CD4-positive, CD25-positive, alpha-beta regulatory T cell (primary cell): ENCODE measurements at regions not wholly inside any gene's neighbourhood (a gene's known extent, or its start where the extent isn't known, plus 50 kb on each side); places are given as distances from the start of the nearest gene placed in this dataset.
A peak's percentile ranks its signal among the peaks of the same experiment; 100 is the strongest.

ENCODE experiments used
- ATAC-seq, 2 donors: fragments of 150-1000 bp; cut with Tn5 transposase; one replicate each; pipeline ENCODE4 v1.10.0; 2021; ENCODE audit warnings: low read depth in 2 of 2, moderate number of reproducible peaks in 2 of 2, moderate library complexity in 1 of 2
- DNase-seq, 3 donors: peaks; one replicate each; pipeline versions ENCODE4 v3.0.0 to v3.0.0-alpha.2; 2012 to 2022; ENCODE audit warnings: mixed read lengths in 1 of 3
- H3K27ac ChIP-seq: one replicate; pipeline ENCODE4 v1.7.0; 2013; ENCODE audit warnings: mild to moderate bottlenecking, low read length; ENCODE audit not compliant: insufficient read depth, poor library complexity, severe bottlenecking
- H3K27me3 ChIP-seq: one replicate; pipeline ENCODE4 v1.7.0; 2013; ENCODE audit warnings: low read length; ENCODE audit not compliant: control insufficient read depth, insufficient read depth
- H3K36me3 ChIP-seq: one replicate; pipeline ENCODE4 v1.7.0; 2013; ENCODE audit warnings: mild to moderate bottlenecking, low read length, moderate library complexity; ENCODE audit not compliant: control insufficient read depth, insufficient read depth
- H3K4me1 ChIP-seq: 2 replicates; pipeline ENCODE4 v1.7.0; 2013; ENCODE audit warnings: mild to moderate bottlenecking, low read length; ENCODE audit not compliant: insufficient read depth, control insufficient read depth, poor library complexity, severe bottlenecking
- H3K4me3 ChIP-seq: one replicate; pipeline ENCODE4 v1.7.0; 2013; ENCODE audit warnings: low read depth, mild to moderate bottlenecking, low read length, moderate library complexity
- H3K9me3 ChIP-seq, 2 experiments: 1 replicate in 1 of 2; 2 replicates in 1 of 2; pipeline ENCODE4 v1.7.0; 2013; ENCODE audit warnings: low read length in 2 of 2, mild to moderate bottlenecking in 1 of 2, moderate library complexity in 1 of 2; ENCODE audit not compliant: control insufficient read depth in 2 of 2
- H3K27ac Mint-ChIP-seq, 3 donors: one replicate each; pipeline ENCODE4 v1.8.0; 2020 to 2022; ENCODE audit warnings: mild to moderate bottlenecking in 3 of 3, mixed read lengths in 3 of 3, moderate library complexity in 2 of 3
- H3K27me3 Mint-ChIP-seq: one replicate; pipeline ENCODE4 v1.8.0; 2022; ENCODE audit warnings: mild to moderate bottlenecking, mixed read lengths
- H3K36me3 Mint-ChIP-seq: one replicate; pipeline ENCODE4 v1.8.0; 2020; ENCODE audit warnings: mixed read lengths
- H3K4me1 Mint-ChIP-seq, 4 donors: one replicate each; pipeline ENCODE4 v1.8.0; 2020 to 2022; ENCODE audit warnings: mixed read lengths in 4 of 4, mild to moderate bottlenecking in 1 of 4
- H3K4me3 Mint-ChIP-seq, 4 donors: one replicate each; pipeline ENCODE4 v1.8.0; 2020 to 2022; ENCODE audit warnings: mild to moderate bottlenecking in 4 of 4, mixed read lengths in 4 of 4, moderate library complexity in 3 of 4
- H3K9me3 Mint-ChIP-seq, 7 donors: one replicate each; pipeline ENCODE4 v1.8.0; 2020 to 2022; ENCODE audit warnings: mixed read lengths in 7 of 7, mild to moderate bottlenecking in 3 of 7, moderate library complexity in 2 of 7

- no peaks in the 10 kb centered on the region for H3K9me3 Mint-ChIP-seq
- H3K4me1 Mint-ChIP-seq = peaks cover 27 to 43% (median 38%) of the 10 kb centered on the region in 4 donors
- H3K36me3 Mint-ChIP-seq = no peaks in the 10 kb centered on the region
- no peak overlapping the region for H3K27ac ChIP-seq
- H3K27me3 ChIP-seq = no peaks in the 10 kb centered on the region
- H3K27ac Mint-ChIP-seq = peak overlapping the region in 1 of 3 donors; percentile 60
- DNase-seq = no peak
- no peak for ATAC-seq
- no peak overlapping the region for H3K4me3 Mint-ChIP-seq
- H3K27me3 Mint-ChIP-seq = peaks cover 9% of the 10 kb centered on the region
- H3K36me3 ChIP-seq = no peaks in the 10 kb centered on the region
- H3K9me3 ChIP-seq = no peaks in the 10 kb centered on the region
- H3K4me3 ChIP-seq = no peak overlapping the region
- H3K4me1 ChIP-seq = peaks cover 25% of the 10 kb centered on the region
These were observed 50.1 kb upstream of the BCL6 start for GRCh38 chr3:187795207-187795960.

DNA sequence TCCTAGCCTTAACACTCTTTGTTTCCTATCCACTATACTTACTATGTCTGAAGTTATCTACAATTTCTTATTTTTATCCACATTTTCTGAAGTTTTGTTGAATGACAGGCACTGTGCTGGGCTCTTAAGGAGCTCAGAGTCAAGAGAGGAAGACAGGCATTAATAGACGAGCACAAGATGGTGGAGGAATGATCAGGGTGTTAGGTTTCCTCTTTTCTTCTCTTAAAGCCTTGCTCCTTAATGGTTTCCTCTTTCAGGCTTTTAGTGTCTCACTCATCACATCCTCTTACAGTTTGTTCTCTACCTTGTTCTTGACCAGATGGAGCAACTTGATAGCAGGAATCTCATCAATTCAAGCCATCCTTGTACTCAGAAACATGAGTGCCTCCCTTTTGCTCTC, 52.9 kb upstream of the BCL6 start:
- Mint-ChIP-seq H3K4me3 (peak overlapping the region; percentile 55 to 76 (median 60)), H3K9me3 (no peaks in the 10 kb centered on the region), H3K36me3 (no peaks in the 10 kb centered on the region), H3K27ac (peak overlapping the region; percentile 44 to 97 (median 55)), H3K27me3 (peaks cover 4% of the 10 kb centered on the region), H3K4me1 (peaks cover 34 to 58% (median 53%) of the 10 kb centered on the region in 4 donors)
- Histone ChIP-seq H3K9me3 (no peaks in the 10 kb centered on the region), H3K36me3 (no peaks in the 10 kb centered on the region), H3K4me1 (peaks cover 36% of the 10 kb centered on the region), H3K27ac (peak overlapping the region; percentile 9), H3K4me3 (peak overlapping the region; percentile 71), H3K27me3 (no peaks in the 10 kb centered on the region)
- peak in 1 of 3 donors; percentile 60 for DNase-seq
- ATAC-seq = no peak

- peak overlapping the region; percentile 42 for H3K27ac ChIP-seq
- DNase-seq = peak in 2 of 3 donors; percentile 42 to 89
These were observed 53.6 kb upstream of the BCL6 start for GRCh38 chr3:187798531-187799530.

DNA sequence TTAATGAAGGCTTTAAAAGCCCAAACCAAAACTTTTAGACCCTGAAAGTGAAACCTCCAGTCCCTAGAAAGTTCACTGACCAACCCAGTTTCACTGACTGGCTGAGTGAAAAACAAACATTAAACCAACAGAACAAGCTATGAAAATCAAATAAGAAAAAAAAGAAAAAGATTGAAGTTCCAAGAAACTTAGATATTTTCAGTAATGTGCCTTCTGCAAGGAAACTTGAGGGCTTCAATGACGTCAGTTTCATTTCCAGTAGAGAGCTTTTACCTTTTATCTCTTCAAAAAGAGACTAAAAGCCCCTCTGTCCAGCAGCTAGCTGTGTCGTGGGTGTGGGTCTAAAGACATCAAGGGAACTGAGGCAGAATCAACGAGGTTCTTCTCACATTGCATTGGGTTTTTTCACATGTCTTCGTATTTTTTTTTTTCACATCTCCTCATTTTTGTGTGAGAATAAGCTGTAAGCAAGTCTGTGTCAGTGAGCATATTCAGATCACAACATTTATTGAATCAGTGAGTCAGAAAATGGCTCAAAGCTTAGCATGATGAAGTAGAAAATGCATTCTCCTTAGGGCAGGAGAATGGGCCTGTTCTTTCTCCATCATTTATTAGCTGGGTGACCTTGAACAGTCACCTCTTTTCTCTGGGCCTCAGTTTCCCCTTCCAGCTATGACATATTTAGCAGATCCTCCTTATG, 54.8 kb upstream of the BCL6 start:
- H3K27ac Mint-ChIP-seq = peak overlapping the region; percentile 55 to 97 (median 87)
- H3K27me3 ChIP-seq = no peaks in the 10 kb centered on the region
- no peaks in the 10 kb centered on the region for H3K36me3 ChIP-seq
- peak overlapping the region; percentile 59 for H3K4me3 ChIP-seq
- ATAC-seq (peak; percentile 54 to 62), DNase-seq (peak in 2 of 3 donors; percentile 8 to 87)
- peaks cover 40 to 62% (median 57%) of the 10 kb centered on the region in 4 donors for H3K4me1 Mint-ChIP-seq
- H3K4me3 Mint-ChIP-seq = peak overlapping the region; percentile 40 to 55 (median 44)
- peaks cover 36% of the 10 kb centered on the region for H3K4me1 ChIP-seq
- H3K27ac ChIP-seq = peak overlapping the region; percentile 50
- no peaks in the 10 kb centered on the region for H3K9me3 Mint-ChIP-seq
- H3K27me3 Mint-ChIP-seq = no peaks in the 10 kb centered on the region
- no peaks in the 10 kb centered on the region for H3K36me3 Mint-ChIP-seq
- no peaks in the 10 kb centered on the region for H3K9me3 ChIP-seq

More at GRCh38 chr3:187798531-187799530, 53.6 kb upstream of the BCL6 start:
- H3K4me1 ChIP-seq = peaks cover 36% of the 10 kb centered on the region
- Mint-ChIP-seq H3K4me3 (peak overlapping the region; percentile 55 to 76 (median 60)), H3K27ac (peak overlapping the region; percentile 44 to 97 (median 55)), H3K27me3 (peaks cover 4% of the 10 kb centered on the region), H3K36me3 (no peaks in the 10 kb centered on the region), H3K9me3 (no peaks in the 10 kb centered on the region), H3K4me1 (peaks cover 36 to 63% (median 57%) of the 10 kb centered on the region in 4 donors)
- peak overlapping the region; percentile 71 for H3K4me3 ChIP-seq
- no peaks in the 10 kb centered on the region for H3K9me3 ChIP-seq
- H3K27me3 ChIP-seq = no peaks in the 10 kb centered on the region
- no peaks in the 10 kb centered on the region for H3K36me3 ChIP-seq
- peak; percentile 41 to 43 for ATAC-seq

- H3K27me3 ChIP-seq = no peaks in the 10 kb centered on the region
- Mint-ChIP-seq H3K4me3 (peak overlapping the region in 1 of 4 donors; percentile 27), H3K9me3 (no peaks in the 10 kb centered on the region), H3K27me3 (no peaks in the 10 kb centered on the region), H3K27ac (peak overlapping the region in 2 of 3 donors; percentile 59 to 66), H3K4me1 (peaks cover 44 to 62% (median 56%) of the 10 kb centered on the region in 4 donors), H3K36me3 (no peaks in the 10 kb centered on the region)
- no peaks in the 10 kb centered on the region for H3K36me3 ChIP-seq
- ATAC-seq = no peak
- H3K9me3 ChIP-seq = no peaks in the 10 kb centered on the region
- DNase-seq = no peak
- peaks cover 36% of the 10 kb centered on the region for H3K4me1 ChIP-seq
- no peak overlapping the region for H3K4me3 ChIP-seq
- no peak overlapping the region for H3K27ac ChIP-seq
These were observed 55.9 kb upstream of the BCL6 start for GRCh38 chr3:187801152-187801551.

DNA sequence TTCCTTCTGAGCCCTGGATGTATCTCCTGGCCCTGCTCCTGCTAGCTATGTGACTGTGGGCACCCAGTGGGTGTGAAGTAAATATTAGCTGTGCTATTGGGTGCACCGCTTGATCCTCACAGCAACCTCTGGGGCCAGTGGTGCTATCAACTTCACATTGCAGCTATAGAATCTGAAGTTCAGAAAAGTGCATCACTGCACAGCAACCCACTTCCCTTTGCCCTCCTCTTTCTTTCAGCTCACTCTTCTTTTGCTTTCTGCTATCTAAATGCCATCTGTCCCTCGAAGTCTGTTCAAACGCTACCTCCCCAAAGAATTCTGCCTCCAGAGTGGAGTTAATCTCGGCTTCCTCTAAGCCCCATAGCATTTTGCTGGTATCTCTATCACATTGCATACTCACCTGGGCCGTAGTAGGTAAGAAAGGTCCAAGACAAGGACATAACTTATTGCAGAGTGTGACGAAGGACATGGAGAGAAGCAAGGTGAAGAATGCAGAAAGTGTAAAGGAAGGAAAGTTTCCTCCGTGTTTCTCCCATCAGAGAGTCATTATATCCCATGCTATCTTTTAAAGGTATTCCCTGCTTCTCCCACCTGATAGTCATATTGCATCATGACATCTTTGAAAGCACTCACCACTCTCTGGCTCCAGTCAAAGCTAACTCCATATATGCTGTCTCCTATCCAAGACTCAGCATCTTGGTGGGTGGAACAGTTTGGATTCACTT, 57.1 kb upstream of the BCL6 start:
- Histone ChIP-seq H3K4me3 (peak overlapping the region; percentile 88), H3K9me3 (no peaks in the 10 kb centered on the region), H3K4me1 (peaks cover 36% of the 10 kb centered on the region), H3K36me3 (no peaks in the 10 kb centered on the region), H3K27me3 (no peaks in the 10 kb centered on the region), H3K27ac (no peak overlapping the region)
- no peaks in the 10 kb centered on the region for H3K9me3 Mint-ChIP-seq
- peak overlapping the region; percentile 72 to 95 (median 92) for H3K27ac Mint-ChIP-seq
- DNase-seq (peak in 1 of 3 donors; percentile 54), ATAC-seq (no peak)
- H3K4me1 Mint-ChIP-seq = peaks cover 44 to 61% (median 54%) of the 10 kb centered on the region in 4 donors
- peak overlapping the region; percentile 61 to 84 (median 74) for H3K4me3 Mint-ChIP-seq
- no peaks in the 10 kb centered on the region for H3K27me3 Mint-ChIP-seq
- no peaks in the 10 kb centered on the region for H3K36me3 Mint-ChIP-seq
